ENCODE measurements at regions not wholly inside any gene's neighbourhood (a gene's known extent, or its start where the extent isn't known, plus 50 kb on each side); places are given as distances from the start of the nearest gene placed in this dataset.

GRCh38 chr15:62569460-62570404, 404.6 kb upstream of the C2CD4B start:
- TF ChIP-seq EZH2phosphoT487 (IDR thresholded peaks at IDR 0.05; ENCODE audit: low read length) (no peak), CTCF (IDR thresholded peaks at IDR 0.05; ENCODE audit: low read length) (no peak), EZH2 (optimal IDR thresholded peaks at IDR 0.05; ENCODE audit: low read depth, low read length) (no peak)
- H3K4me2 ChIP-seq (ENCODE audit: low read depth, low read length): no peak overlapping the region
- H3K4me3 ChIP-seq (ENCODE audit: low read length): no peak overlapping the region
- no peak overlapping the region for H3K9ac ChIP-seq (ENCODE audit: low read length)
- H3F3A ChIP-seq (ENCODE audit: insufficient read depth, low read length): no peaks in the 10 kb centered on the region
- no peaks in the 10 kb centered on the region for H3K36me3 ChIP-seq (replicated peaks; ENCODE audit: insufficient read depth, low read length)
- no peaks in the 10 kb centered on the region for H4K20me1 ChIP-seq (ENCODE audit: insufficient read depth, low read length)
- no peak for DNase-seq
- no peaks in the 10 kb centered on the region for H3K79me2 ChIP-seq (ENCODE audit: low read length)
- no peaks in the 10 kb centered on the region for H3K4me1 ChIP-seq (ENCODE audit: low read length)
- no peaks in the 10 kb centered on the region for H3K27me3 ChIP-seq (replicated peaks; ENCODE audit: insufficient read depth, low read length)
- no peaks in the 10 kb centered on the region for H3K9me3 ChIP-seq (replicated peaks; ENCODE audit: insufficient read depth, low read length)
- no peak overlapping the region for H2AFZ ChIP-seq (ENCODE audit: low read length)
- no peaks in the 10 kb centered on the region for H3K9me2 ChIP-seq (replicated peaks; ENCODE audit: insufficient read depth, low read length)
- H3K27ac ChIP-seq (ENCODE audit: low read length): no peak overlapping the region

- no peak overlapping the region for H2AFZ ChIP-seq (ENCODE audit: low read length)
- H3K36me3 ChIP-seq (replicated peaks; ENCODE audit: insufficient read depth, low read length): no peaks in the 10 kb centered on the region
- no peaks in the 10 kb centered on the region for H3K27me3 ChIP-seq (replicated peaks; ENCODE audit: insufficient read depth, low read length)
- no peak for DNase-seq
- no peaks in the 10 kb centered on the region for H3K9me3 ChIP-seq (replicated peaks; ENCODE audit: insufficient read depth, low read length)
- H3K9me2 ChIP-seq (replicated peaks; ENCODE audit: insufficient read depth, low read length): no peaks in the 10 kb centered on the region
- no peaks in the 10 kb centered on the region for H4K20me1 ChIP-seq (ENCODE audit: insufficient read depth, low read length)
- TF ChIP-seq EZH2 (optimal IDR thresholded peaks at IDR 0.05; ENCODE audit: low read depth, low read length) (no peak), EZH2phosphoT487 (IDR thresholded peaks at IDR 0.05; ENCODE audit: low read length) (no peak), CTCF (IDR thresholded peaks at IDR 0.05; ENCODE audit: low read length) (no peak)
- no peak overlapping the region for H3K4me3 ChIP-seq (ENCODE audit: low read length)
- H3K4me2 ChIP-seq (ENCODE audit: low read depth, low read length): no peak overlapping the region
- H3F3A ChIP-seq (ENCODE audit: insufficient read depth, low read length): no peaks in the 10 kb centered on the region
- no peaks in the 10 kb centered on the region for H3K79me2 ChIP-seq (ENCODE audit: low read length)
- no peak overlapping the region for H3K9ac ChIP-seq (ENCODE audit: low read length)
- H3K4me1 ChIP-seq (ENCODE audit: low read length): no peaks in the 10 kb centered on the region
- H3K27ac ChIP-seq (ENCODE audit: low read length): no peak overlapping the region
Observed at GRCh38 chr15:62570405-62570783, 405.3 kb upstream of the C2CD4B start.

- no peak for TF ChIP-seq EZH2phosphoT487 (IDR thresholded peaks at IDR 0.05; ENCODE audit: low read length)
- TF ChIP-seq EZH2 (optimal IDR thresholded peaks at IDR 0.05; ENCODE audit: low read depth, low read length): no peak
- no peak for TF ChIP-seq CTCF (IDR thresholded peaks at IDR 0.05; ENCODE audit: low read length)
Observed at GRCh38 chr15:62571072-62571471, 406.0 kb upstream of the C2CD4B start.

More at GRCh38 chr15:62571072-62571471, 406.0 kb upstream of the C2CD4B start:
- DNase-seq: no peak
- Histone ChIP-seq H3K9me2 (replicated peaks; ENCODE audit: insufficient read depth, low read length) (no peaks in the 10 kb centered on the region), H4K20me1 (ENCODE audit: insufficient read depth, low read length) (no peaks in the 10 kb centered on the region), H3K4me3 (ENCODE audit: low read length) (no peak overlapping the region), H3K79me2 (ENCODE audit: low read length) (no peaks in the 10 kb centered on the region), H3F3A (ENCODE audit: insufficient read depth, low read length) (no peaks in the 10 kb centered on the region), H3K36me3 (replicated peaks; ENCODE audit: insufficient read depth, low read length) (no peaks in the 10 kb centered on the region), H3K27ac (ENCODE audit: low read length) (no peak overlapping the region), H3K27me3 (replicated peaks; ENCODE audit: insufficient read depth, low read length) (no peaks in the 10 kb centered on the region), H2AFZ (ENCODE audit: low read length) (no peak overlapping the region), H3K4me1 (ENCODE audit: low read length) (no peaks in the 10 kb centered on the region), H3K9me3 (replicated peaks; ENCODE audit: insufficient read depth, low read length) (no peaks in the 10 kb centered on the region), H3K9ac (ENCODE audit: low read length) (no peak overlapping the region), H3K4me2 (ENCODE audit: low read depth, low read length) (no peak overlapping the region)

Measured in MM.1S (cell line).